ENCODE measurements at regions not wholly inside any gene's neighbourhood (a gene's known extent, or its start where the extent isn't known, plus 50 kb on each side); places are given as distances from the start of the nearest gene placed in this dataset.
A peak's percentile ranks its signal among the peaks of the same experiment; 100 is the strongest.
"Not testable (repeated sequence)": the region's sequence is repeated elsewhere in the genome, so short reads cannot be mapped to it uniquely, and the experiment has no call there.

- no peak for DNase-seq
Measured at GRCh38 chrX:150217609-150218008, 145.5 kb upstream of the MAMLD1 start.

DNA sequence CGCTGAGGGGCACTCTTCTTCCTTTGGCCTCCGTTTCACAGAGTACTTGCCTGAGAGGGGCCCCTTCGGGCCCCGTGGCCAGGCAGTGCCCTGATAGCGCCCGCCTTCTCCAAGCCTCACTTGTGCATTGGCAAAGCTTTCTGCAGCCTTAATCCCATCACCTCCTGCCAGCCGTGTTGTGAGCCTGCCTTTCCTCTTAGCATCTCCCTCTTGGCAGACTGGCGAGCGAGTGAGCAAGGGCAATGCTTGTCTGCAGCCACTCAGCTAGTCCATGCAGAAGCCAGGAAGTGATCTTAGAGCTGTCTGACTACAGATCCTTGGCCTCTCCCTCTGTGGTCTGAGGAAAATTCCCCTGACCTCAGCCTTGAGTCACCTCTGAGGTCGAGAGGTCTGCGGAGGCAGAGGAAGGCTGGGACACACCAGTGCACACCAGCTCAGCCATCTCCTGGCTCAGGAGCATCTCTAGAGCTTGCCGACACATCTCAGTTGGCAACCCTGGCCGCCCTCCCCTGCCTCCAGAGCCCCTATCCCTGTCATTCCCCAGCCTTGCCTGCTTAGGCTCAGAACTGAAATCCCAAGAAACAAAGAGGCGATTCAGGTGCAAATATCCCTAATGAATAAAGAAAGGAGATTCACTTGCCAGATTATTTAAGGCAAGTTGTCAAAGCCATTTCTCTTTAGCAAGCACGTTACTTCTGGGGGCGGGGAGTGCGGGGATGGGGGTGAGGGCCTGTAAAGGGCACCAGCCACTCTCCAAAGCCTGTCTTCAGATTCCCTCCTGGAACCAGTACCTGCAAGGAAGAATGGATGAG is 143.5 kb upstream of the MAMLD1 start:
- DNase-seq: no peak

DNA sequence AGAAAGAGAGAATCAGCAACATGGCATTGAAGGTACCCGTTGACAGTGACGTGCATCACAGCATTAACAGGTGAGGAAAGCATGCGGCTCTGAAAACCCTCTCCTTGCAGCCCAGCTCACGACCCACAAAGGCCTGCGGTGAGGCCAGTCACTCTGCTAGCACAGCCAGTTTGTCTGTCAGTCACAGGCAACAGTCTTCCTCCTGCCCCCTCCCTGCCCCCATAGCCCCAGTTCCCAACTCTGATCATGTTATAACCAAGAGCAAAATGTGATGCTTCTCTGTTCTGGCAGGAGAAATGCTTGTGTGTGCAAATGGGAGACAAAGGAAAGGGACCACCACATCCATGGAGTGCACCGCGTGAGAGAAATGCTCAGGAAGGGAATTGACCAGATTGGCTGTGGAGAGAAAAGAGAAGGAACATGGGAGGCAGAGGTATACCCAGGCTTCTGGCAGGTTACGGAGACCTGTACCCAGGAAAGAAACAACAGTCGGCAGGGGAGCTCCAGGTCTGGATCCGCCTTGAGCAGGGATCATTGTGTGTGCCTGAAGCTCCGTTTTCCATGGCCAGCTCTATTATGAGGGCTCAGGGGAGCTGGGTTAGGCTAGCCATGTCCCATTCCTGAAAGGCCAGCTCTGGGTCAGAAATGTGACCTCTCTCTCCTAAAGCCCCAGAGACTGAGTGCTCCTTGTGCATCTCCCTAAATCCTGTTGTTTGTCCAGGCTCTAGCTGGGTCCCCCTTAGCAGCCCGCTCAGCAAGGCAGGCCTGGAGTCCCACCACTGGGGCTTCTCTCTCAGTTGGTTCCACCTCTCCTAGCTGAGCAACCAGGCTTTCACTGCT is 139.7 kb upstream of the MAMLD1 start:
- no peak for DNase-seq

DNA sequence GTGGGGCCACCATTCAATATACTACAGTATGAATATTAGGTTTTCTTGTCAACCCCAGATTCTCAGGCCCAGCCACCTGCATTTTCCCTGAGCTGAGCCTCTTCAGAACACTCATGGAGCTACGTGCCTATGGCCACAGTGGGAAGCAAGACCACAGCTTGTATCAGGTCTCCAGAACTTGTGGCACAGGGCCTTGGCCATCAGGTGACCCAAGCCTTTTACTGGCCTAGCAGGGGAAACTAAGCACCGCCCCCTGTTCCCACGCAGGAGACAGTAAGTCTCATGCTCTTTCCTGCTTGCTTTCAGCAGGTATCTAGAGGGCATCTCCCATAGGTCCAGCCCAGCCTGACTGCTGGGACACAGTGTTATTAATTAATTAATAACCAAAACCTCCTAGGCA is 138.4 kb upstream of the MAMLD1 start:
- no peak for DNase-seq

GRCh38 chrX:150225266-150225665 is 137.9 kb upstream of the MAMLD1 start:
- DNase-seq: no peak

DNA sequence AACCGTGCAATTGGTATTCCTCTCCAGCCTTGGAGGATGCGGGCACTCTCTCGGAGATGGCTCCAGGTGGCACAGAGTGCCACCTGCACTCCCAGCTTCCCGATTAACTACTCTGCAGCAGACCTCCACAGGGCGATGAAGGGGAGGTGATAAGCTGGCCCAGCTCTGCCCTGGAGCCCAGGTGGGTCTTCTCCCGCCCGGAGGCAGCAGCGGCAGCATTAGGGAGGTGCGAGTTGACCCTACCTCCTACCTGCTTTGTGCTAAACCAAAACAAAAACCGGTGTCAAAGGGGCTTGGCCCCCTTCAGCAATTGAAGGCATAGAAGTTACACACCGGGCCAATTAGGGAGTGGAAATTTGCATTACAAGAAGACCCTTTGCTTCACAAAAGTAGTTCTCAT is 137.4 kb upstream of the MAMLD1 start:
- DNase-seq: no peak

DNA sequence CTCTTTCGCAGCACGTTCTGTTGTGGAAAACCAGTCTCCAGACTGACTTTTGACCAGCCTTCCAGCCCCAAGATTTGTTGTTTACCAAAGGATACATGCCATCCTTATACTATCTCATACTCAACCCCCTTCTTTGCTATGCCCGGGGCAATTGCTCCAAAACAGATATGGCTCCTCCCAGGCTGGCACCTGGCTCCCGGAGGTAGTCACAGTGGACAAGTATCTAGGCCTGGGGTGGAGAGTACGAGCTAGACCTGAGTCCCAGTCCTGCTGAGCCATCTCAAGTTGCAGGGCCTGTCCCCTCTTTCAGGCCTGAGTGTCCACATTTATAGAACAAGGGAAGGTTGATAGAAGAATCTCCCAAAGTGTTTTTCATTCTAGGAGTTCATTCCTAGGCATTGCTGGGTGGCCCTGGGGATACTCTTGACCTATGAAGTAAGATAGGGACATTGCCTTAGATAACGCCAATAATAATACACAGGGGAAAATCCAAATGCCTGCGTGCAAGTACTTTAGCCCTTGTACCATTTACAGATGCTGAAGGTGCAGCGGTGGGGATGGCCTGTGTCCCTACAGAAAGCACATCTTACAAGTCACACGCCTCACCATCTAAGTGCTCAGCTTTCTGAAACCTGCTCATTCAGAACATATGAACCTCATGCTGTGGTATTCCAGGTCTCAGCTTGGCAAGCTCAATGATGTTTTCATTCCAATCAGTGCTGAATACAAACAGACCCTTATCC is 136.7 kb upstream of the MAMLD1 start:
- no peak for DNase-seq

GRCh38 chrX:150227321-150227860 is 135.7 kb upstream of the MAMLD1 start:
- DNase-seq: no peak

DNA sequence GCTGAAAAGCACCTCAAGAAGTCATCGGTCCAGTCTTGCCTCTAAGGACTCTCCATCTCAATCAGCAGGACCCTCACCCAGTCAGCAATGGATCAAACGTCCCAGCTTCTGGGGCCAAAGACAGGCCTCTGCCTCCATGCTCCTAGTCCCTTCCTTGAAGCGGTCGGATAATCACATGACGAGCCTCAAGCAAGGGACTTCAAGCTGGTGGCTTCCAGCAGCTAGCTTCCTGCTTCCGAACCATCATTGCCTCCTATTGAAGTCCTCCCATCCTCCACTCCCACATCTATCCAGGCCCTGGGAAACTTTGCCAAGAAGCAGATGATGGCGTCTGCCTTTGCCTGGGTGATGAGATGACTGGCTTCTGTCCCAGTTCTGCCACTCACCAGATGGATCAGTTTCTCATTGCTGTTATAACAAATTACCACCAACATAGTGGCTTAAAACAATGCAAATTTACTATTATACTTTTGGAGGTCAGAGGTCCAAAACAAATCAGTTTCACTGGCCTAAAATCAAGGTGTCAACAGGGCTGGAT is 135.2 kb upstream of the MAMLD1 start:
- DNase-seq: peak; percentile 70

GRCh38 chrX:150228431-150228830 is 134.7 kb upstream of the MAMLD1 start:
- no peak for DNase-seq

- no peak for DNase-seq
Measured at GRCh38 chrX:150229030-150229429, 134.1 kb upstream of the MAMLD1 start.

DNA sequence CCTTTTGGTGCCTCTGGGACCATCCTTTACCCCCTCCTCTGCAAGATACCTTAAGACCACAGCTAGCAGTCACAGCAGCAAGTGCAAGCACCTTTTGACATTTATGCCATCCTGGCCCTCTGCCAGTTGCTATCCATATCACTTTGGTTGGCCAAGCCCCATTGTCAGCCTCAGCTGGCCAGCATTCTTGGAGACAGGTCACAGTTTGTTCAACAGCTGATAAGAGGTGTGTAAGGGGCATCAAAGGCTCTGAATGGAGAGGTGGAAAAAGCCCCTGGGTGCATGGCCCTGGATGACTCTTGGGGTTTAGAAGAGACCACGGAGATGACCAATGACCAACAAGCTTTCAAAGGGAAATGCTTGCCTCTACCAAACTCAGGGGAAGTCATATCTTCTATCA is 133.6 kb upstream of the MAMLD1 start:
- DNase-seq: no peak

- not testable (repeated sequence) for DNase-seq
Measured at GRCh38 chrX:150230952-150231351, 132.2 kb upstream of the MAMLD1 start.

- DNase-seq: not testable (repeated sequence)
Measured at GRCh38 chrX:150231368-150231767, 131.7 kb upstream of the MAMLD1 start.

DNA sequence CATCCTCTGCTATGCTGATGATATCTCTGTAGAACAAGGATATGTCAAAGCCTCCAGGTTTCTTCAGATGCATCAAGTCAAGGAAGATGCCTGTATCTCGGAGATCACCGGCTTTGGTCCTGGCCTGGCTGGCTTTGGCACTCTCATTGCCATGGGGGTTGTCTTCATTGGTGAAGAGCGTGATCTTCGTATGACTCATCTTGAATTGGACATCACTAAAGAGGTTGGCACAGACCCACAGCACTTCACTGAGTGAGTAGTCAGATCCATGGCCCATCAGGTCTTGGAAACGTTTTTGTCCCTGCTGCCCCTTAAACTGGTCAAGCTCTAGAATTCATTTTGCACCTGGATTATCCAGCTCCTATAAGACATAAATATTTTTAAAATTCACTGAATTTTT is 130.9 kb upstream of the MAMLD1 start:
- DNase-seq: not testable (repeated sequence)

GRCh38 chrX:150234126-150234525 is 129.0 kb upstream of the MAMLD1 start:
- no peak for DNase-seq

- DNase-seq: no peak
Measured at GRCh38 chrX:150236327-150236726, 126.8 kb upstream of the MAMLD1 start.

GRCh38 chrX:150238632-150239382 is 124.3 kb upstream of the MAMLD1 start:
- DNase-seq: no peak

DNA sequence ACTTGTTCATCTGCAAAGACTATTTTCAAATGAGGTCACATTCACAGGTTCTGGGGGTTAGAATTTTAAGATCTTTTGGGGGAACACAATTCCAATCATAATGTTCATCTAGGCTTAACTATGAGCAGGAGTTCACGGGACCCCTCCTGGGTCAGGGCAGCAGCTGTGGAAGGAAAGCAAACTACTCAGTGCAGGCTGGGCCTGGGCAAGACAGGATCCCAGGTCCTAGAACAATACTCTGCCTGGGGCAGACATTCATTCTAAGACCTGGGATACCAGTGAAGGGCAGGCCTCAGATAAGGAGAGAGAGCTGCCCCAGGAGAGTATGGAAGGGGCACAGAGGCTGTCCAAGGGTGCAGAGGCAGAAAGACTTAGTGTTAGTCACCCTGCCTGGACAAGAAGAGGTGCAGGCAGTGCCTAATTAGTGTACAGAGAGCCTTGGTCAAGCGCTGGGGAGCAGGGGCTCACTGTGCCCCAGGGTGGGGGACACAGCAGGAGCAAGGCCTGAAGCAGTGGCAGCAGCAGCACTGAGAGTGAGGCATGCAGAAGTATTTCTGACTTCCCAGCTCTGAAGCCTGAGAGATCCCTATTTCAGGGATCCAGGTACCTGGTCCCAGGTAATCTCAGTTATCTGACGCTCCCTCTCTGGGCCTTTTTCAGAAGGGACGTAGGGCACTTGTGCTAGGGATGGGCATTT is 123.0 kb upstream of the MAMLD1 start:
- no peak for DNase-seq

GRCh38 chrX:150240643-150240970 is 122.5 kb upstream of the MAMLD1 start:
- no peak for DNase-seq

DNA sequence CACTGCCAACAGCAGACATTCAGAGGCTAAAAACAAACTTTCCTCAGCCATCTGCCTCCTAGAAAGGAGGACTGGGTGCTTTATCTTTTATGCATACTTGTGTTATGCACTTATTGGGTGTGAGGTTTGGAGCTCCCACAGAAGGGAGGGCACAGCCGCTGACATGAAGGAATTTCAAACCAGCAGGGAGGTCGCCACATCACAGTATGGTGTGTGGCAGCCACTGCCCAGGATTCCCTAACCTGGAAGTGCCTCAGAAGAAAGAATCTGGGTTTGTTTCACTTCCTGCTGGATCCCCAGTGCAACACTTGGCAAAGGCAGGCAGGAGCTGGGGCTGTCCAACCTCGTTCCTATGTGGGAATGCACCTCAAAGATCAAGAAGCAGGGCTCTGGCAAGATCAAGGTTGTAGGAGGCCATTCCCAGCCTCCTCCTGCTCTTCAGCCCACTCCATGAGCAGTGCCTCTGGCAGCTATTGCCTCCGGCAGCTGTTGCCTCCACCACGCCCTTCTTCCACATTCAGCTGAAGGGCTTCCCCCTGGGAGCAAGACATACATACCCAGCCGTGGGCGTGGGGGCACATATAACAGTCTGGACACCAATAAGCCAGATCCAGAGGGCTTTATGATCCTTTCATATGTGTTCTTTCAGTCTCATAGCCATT is 109.0 kb upstream of the MAMLD1 start:
- no peak for DNase-seq
